Activated T-cell treated with anti-CD3 and anti-CD28 coated beads, Interleukin-2, amount 50 U/mL, for 4 hours (primary cell): ENCODE measurements at regions not wholly inside any gene's neighbourhood (a gene's known extent, or its start where the extent isn't known, plus 50 kb on each side); places are given as distances from the start of the nearest gene placed in this dataset.
A peak's percentile ranks its signal among the peaks of the same experiment; 100 is the strongest.

Experiments used
- ATAC-seq, 2 donors: fragments of 200-7000 bp; cut with Tn5 transposase; one replicate each; pipeline ENCODE4 v1.10.0; 2021
- DNase-seq: peaks from one replicate; pipeline ENCODE4 v3.0.0-alpha.2; 2020
- H3K27me3 Mint-ChIP-seq: one replicate; pipeline ENCODE4 v1.8.0; 2021; ENCODE audit warnings: low read depth, mixed read lengths
- H3K36me3 Mint-ChIP-seq: one replicate; pipeline ENCODE4 v1.8.0; 2022; ENCODE audit warnings: mixed read lengths; ENCODE audit not compliant: insufficient read depth
- H3K4me1 Mint-ChIP-seq: one replicate; pipeline ENCODE4 v1.8.0; 2021; ENCODE audit warnings: low read depth, mixed read lengths
- H3K4me3 Mint-ChIP-seq: one replicate; pipeline ENCODE4 v1.8.0; 2021; ENCODE audit warnings: mild to moderate bottlenecking, moderate library complexity, mixed read lengths
- H3K9me3 Mint-ChIP-seq: one replicate; pipeline ENCODE4 v1.8.0; 2021; ENCODE audit warnings: mixed read lengths

GRCh38 chrX:20803971-20804370 lies 537.3 kb upstream of the RPS6KA3 start:
- no peak for ATAC-seq
- Mint-ChIP-seq H3K9me3 (no peaks in the 10 kb centered on the region), H3K36me3 (no peaks in the 10 kb centered on the region), H3K4me1 (no peaks in the 10 kb centered on the region), H3K27me3 (no peaks in the 10 kb centered on the region), H3K4me3 (no peak overlapping the region)
- no peak for DNase-seq

- no peaks in the 10 kb centered on the region for H3K4me1 Mint-ChIP-seq
- no peaks in the 10 kb centered on the region for H3K27me3 Mint-ChIP-seq
- DNase-seq = no peak
- H3K4me3 Mint-ChIP-seq = no peak overlapping the region
- no peaks in the 10 kb centered on the region for H3K9me3 Mint-ChIP-seq
- no peak for ATAC-seq
- H3K36me3 Mint-ChIP-seq = no peaks in the 10 kb centered on the region
Observed at GRCh38 chrX:20802036-20802435, 535.3 kb upstream of the RPS6KA3 start.

GRCh38 chrX:20796450-20796849 lies 529.7 kb upstream of the RPS6KA3 start:
- no peak overlapping the region for H3K4me3 Mint-ChIP-seq
- no peak for ATAC-seq
- H3K27me3 Mint-ChIP-seq = no peaks in the 10 kb centered on the region
- H3K9me3 Mint-ChIP-seq = no peaks in the 10 kb centered on the region
- no peaks in the 10 kb centered on the region for H3K36me3 Mint-ChIP-seq
- no peaks in the 10 kb centered on the region for H3K4me1 Mint-ChIP-seq
- DNase-seq = no peak

GRCh38 chrX:20789103-20789502 lies 522.4 kb upstream of the RPS6KA3 start:
- Mint-ChIP-seq H3K4me1 (no peaks in the 10 kb centered on the region), H3K4me3 (no peak overlapping the region), H3K9me3 (no peaks in the 10 kb centered on the region), H3K27me3 (no peaks in the 10 kb centered on the region), H3K36me3 (no peaks in the 10 kb centered on the region)
- DNase-seq = no peak
- ATAC-seq = no peak

- Mint-ChIP-seq H3K9me3 (peaks cover 5% of the 10 kb centered on the region), H3K4me1 (no peaks in the 10 kb centered on the region), H3K27me3 (no peaks in the 10 kb centered on the region), H3K4me3 (no peak overlapping the region), H3K36me3 (no peaks in the 10 kb centered on the region)
- DNase-seq (no peak), ATAC-seq (no peak)
Observed at GRCh38 chrX:20767346-20767745, 500.6 kb upstream of the RPS6KA3 start.

- Mint-ChIP-seq H3K36me3 (no peaks in the 10 kb centered on the region), H3K4me1 (no peaks in the 10 kb centered on the region), H3K27me3 (peaks cover 6% of the 10 kb centered on the region), H3K4me3 (no peak overlapping the region), H3K9me3 (no peaks in the 10 kb centered on the region)
- ATAC-seq (no peak), DNase-seq (no peak)
Observed at GRCh38 chrX:20756585-20756984, 489.9 kb upstream of the RPS6KA3 start.

- DNase-seq (no peak), ATAC-seq (no peak)
- Mint-ChIP-seq H3K4me3 (no peak overlapping the region), H3K27me3 (peaks cover 6% of the 10 kb centered on the region), H3K4me1 (no peaks in the 10 kb centered on the region), H3K9me3 (no peaks in the 10 kb centered on the region), H3K36me3 (no peaks in the 10 kb centered on the region)
Observed at GRCh38 chrX:20753076-20753475, 486.4 kb upstream of the RPS6KA3 start.

GRCh38 chrX:20746690-20747089 lies 480.0 kb upstream of the RPS6KA3 start:
- Mint-ChIP-seq H3K4me1 (no peaks in the 10 kb centered on the region), H3K4me3 (no peak overlapping the region), H3K9me3 (no peaks in the 10 kb centered on the region), H3K27me3 (no peaks in the 10 kb centered on the region), H3K36me3 (no peaks in the 10 kb centered on the region)
- ATAC-seq (no peak), DNase-seq (no peak)

GRCh38 chrX:20743046-20743445 lies 476.3 kb upstream of the RPS6KA3 start:
- Mint-ChIP-seq H3K4me1 (no peaks in the 10 kb centered on the region), H3K36me3 (no peaks in the 10 kb centered on the region), H3K4me3 (no peak overlapping the region), H3K9me3 (no peaks in the 10 kb centered on the region), H3K27me3 (no peaks in the 10 kb centered on the region)
- no peak for DNase-seq
- no peak for ATAC-seq

- Mint-ChIP-seq H3K4me3 (no peak overlapping the region), H3K9me3 (no peaks in the 10 kb centered on the region), H3K4me1 (no peaks in the 10 kb centered on the region), H3K36me3 (no peaks in the 10 kb centered on the region), H3K27me3 (no peaks in the 10 kb centered on the region)
- DNase-seq (no peak), ATAC-seq (no peak)
Observed at GRCh38 chrX:20742106-20742505, 475.4 kb upstream of the RPS6KA3 start.

GRCh38 chrX:20740443-20740842 lies 473.7 kb upstream of the RPS6KA3 start:
- no peak overlapping the region for H3K4me3 Mint-ChIP-seq
- no peaks in the 10 kb centered on the region for H3K36me3 Mint-ChIP-seq
- DNase-seq (no peak), ATAC-seq (no peak)
- H3K27me3 Mint-ChIP-seq = peaks cover 3% of the 10 kb centered on the region
- no peaks in the 10 kb centered on the region for H3K4me1 Mint-ChIP-seq
- no peaks in the 10 kb centered on the region for H3K9me3 Mint-ChIP-seq

GRCh38 chrX:20739038-20739745 lies 472.5 kb upstream of the RPS6KA3 start:
- Mint-ChIP-seq H3K4me1 (no peaks in the 10 kb centered on the region), H3K4me3 (no peak overlapping the region), H3K9me3 (no peaks in the 10 kb centered on the region), H3K36me3 (no peaks in the 10 kb centered on the region), H3K27me3 (peaks cover 3% of the 10 kb centered on the region)
- peak in 1 of 2 donors; percentile 43 for ATAC-seq
- DNase-seq = no peak

- no peak for ATAC-seq
- Mint-ChIP-seq H3K36me3 (no peaks in the 10 kb centered on the region), H3K27me3 (peaks cover 3% of the 10 kb centered on the region), H3K9me3 (no peaks in the 10 kb centered on the region), H3K4me3 (no peak overlapping the region), H3K4me1 (no peaks in the 10 kb centered on the region)
- DNase-seq = no peak
Observed at GRCh38 chrX:20729416-20729815, 462.7 kb upstream of the RPS6KA3 start.

- H3K27me3 Mint-ChIP-seq = peaks cover 3% of the 10 kb centered on the region
Observed at GRCh38 chrX:20727447-20727846, 460.7 kb upstream of the RPS6KA3 start.

GRCh38 chrX:20720954-20721626 lies 454.4 kb upstream of the RPS6KA3 start:
- Mint-ChIP-seq H3K4me3 (no peak overlapping the region), H3K27me3 (no peaks in the 10 kb centered on the region), H3K36me3 (no peaks in the 10 kb centered on the region), H3K9me3 (peaks cover 3% of the 10 kb centered on the region), H3K4me1 (no peaks in the 10 kb centered on the region)
- DNase-seq = no peak
- no peak for ATAC-seq

More at GRCh38 chrX:20727447-20727846, 460.7 kb upstream of the RPS6KA3 start:
- no peak for ATAC-seq
- no peaks in the 10 kb centered on the region for H3K36me3 Mint-ChIP-seq
- no peaks in the 10 kb centered on the region for H3K4me1 Mint-ChIP-seq
- no peak for DNase-seq
- H3K4me3 Mint-ChIP-seq = no peak overlapping the region
- H3K9me3 Mint-ChIP-seq = no peaks in the 10 kb centered on the region
